GM12872 (cell line): ENCODE measurements at regions not wholly inside any gene's neighbourhood (a gene's known extent, or its start where the extent isn't known, plus 50 kb on each side); places are given as distances from the start of the nearest gene placed in this dataset.

Experiments
- TF ChIP-seq, protein P1 (sequence below): IDR thresholded peaks from 3 replicates; pipeline ENCODE4 v1.5.1; 2011; ENCODE audit warnings: low read depth, mild to moderate bottlenecking, low read length, moderate library complexity; ENCODE audit not compliant: insufficient read depth

DNA sequence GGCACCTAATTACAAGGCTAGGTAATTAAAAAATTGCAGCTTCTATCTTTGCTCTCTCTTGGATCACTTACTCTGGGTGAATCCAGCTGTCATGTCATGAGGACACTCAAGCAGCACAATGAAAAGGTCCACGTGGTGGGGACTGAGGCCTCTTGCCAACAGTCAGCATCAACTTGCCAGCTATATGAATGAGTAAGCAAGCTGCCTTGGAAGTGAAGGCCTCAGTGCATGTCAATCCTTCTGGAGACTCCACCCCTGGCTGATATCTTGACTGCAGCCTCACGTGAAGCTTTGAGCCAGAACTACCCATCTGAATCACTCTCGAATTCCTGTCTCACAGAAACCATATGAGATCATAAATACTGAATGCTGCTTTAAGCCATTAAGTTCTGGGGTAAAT, 140.5 kb downstream of the SNX18 start:
- TF ChIP-seq, protein P1, sequence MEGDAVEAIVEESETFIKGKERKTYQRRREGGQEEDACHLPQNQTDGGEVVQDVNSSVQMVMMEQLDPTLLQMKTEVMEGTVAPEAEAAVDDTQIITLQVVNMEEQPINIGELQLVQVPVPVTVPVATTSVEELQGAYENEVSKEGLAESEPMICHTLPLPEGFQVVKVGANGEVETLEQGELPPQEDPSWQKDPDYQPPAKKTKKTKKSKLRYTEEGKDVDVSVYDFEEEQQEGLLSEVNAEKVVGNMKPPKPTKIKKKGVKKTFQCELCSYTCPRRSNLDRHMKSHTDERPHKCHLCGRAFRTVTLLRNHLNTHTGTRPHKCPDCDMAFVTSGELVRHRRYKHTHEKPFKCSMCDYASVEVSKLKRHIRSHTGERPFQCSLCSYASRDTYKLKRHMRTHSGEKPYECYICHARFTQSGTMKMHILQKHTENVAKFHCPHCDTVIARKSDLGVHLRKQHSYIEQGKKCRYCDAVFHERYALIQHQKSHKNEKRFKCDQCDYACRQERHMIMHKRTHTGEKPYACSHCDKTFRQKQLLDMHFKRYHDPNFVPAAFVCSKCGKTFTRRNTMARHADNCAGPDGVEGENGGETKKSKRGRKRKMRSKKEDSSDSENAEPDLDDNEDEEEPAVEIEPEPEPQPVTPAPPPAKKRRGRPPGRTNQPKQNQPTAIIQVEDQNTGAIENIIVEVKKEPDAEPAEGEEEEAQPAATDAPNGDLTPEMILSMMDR: no peak

DNA sequence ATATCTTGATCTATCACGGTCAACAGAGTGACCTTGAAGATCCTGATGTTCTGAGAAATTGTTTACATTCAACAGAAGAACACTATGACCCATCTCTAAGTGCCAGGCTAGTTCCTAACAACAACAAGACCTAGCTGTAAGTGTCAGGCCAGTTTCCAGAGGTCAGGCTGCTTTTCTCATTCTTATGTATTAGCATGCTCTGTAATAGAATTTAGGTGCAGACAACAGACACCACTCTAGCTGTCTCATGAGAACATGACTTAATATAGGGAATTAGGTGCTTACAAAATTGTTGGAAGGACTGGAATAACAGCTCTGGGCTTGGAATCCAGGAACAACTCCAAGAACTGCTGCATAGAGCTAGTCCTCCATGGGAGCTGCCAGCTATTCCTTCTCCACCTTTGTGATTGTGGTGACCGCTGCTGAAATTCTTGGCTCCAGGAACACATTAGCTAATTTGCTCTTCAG, 138.7 kb downstream of the SNX18 start:
- TF ChIP-seq, protein P1: no peak

DNA sequence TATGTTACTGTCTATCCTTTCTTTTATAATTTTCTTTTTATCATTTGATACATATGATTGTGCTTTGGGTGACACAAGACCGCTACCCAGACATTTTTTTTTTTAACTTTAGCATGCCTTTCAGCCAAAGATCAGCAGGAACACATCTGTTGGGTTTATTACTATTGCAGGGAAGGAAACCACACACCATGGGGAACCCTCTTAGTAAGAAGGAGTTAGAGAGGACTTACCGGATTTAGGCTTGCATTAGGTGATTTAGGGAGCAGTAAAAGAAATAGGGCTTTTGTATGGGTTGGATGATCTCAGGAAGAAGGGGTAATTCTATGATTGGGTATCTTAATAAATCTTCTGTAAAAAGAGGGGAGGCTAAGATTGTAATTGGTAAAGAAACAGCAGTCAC, 138.2 kb downstream of the SNX18 start:
- TF ChIP-seq, protein P1: no peak

DNA sequence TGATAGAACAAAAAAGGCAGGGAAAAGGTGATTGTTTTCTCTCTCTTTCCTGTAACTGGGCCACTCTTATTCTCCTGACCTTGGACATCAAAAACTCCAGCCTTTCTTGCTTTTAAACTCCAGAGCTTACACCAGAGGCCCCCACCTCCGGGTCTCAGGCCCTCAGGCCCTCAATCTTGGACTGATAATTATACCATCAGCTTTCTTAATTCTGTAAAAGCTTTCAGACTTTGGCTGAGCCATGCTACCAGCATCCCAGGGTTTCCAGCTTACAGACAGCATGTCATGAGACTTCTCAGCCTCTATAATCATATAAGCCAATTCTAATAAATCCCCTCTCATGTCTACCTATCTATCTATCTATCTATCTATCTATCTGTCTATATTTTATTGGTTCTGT, 137.7 kb downstream of the SNX18 start:
- TF ChIP-seq, protein P1: no peak

DNA sequence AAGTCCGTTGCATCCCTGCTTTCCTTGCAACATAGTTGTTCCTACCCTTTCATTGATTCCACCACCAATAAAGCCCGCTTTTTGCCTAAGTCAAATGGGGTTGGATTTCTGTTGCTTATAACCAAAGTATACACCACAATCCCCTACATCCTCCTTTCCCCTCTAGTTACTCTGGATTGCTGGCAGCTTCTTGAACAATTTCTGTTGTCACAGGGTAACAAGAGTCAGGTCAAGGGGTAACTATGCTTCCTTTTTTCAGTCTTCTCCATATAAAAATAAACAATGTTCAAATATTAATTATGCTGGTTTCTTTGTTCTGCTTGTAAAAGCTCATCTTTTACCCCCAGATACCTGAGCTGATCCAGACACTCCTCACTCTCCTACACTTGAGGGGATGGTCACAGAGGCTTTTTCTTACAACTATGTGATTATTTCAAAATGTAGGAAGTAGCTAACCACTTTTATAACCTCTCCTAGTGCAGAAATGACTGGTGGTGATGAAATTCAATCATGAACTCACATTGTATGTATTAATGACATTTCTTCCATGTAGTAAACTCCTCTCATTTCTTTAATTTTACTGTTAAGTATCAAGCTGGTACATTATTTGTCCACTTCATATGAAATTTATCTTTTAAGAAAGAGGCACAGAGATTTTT, 136.5 kb downstream of the SNX18 start:
- TF ChIP-seq, protein P1: no peak

DNA sequence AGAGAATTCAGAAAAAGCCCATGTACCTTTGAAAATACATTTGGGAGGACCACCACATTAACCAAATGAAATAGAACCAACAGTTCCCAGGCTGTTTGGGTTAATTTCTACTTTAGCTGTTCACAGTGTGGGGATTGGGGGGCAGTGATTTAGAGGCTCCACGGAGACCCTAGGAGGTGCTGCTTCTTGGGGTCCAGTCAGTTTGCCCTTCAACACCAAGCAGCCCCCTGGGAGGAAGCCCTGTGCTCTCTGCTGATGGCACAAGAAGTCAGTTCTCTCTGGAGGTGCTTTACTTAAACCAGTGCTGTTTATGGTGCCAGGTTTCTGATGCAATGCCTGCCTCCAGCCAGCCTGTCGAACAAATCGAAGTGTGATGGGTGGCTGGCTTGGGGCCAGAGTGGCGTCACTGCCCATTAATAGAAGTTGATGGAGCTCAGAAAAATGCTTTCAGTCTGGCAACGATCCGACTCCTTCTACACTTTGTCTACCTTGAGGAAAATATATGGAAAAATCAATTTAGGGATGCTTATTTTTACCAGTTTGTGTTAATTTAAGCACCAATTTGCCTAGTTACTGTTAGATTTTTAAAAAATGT, 134.0 kb downstream of the SNX18 start:
- TF ChIP-seq, protein P1: no peak

DNA sequence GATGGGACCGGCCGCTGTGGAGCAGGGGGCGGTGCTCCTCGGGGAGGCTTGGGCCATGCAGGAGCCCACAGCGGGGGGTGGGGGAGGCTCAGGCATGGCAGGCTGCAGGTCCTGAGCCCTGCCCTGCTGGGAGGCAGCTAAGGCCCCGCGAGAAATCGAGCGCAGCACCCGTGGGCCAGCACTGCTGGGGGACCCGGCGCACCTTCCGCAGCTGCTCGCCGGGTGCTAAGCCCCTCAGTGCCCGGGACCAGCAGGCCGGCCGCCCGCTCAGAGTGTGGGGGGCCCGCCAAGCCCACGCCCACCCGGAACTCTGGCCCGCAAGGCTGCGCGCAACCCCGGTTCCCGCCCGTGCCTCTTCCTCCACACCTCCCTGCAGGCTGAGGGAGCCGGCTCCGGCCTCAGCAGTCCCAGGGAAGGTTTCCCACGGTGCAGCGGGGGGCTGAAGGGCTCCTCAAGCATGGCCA, 131.5 kb downstream of the SNX18 start:
- TF ChIP-seq, protein P1: no peak
